HG03469 (cell line): ENCODE measurements at regions not wholly inside any gene's neighbourhood (a gene's known extent, or its start where the extent isn't known, plus 50 kb on each side); places are given as distances from the start of the nearest gene placed in this dataset.

Experiments
- ATAC-seq: cut with Tn5 transposase; IDR thresholded peaks from one replicate; pipeline ENCODE4 v1.9.1; 2021; ENCODE audit warnings: mild to moderate bottlenecking, moderate library complexity, moderate number of reproducible peaks; ENCODE audit not compliant: unreplicated experiment

- no peak for ATAC-seq
Measured at GRCh38 chr11:80911666-80912065, 1470.8 kb upstream of the TENM4 start.

- ATAC-seq: peak; percentile 49
Measured at GRCh38 chr11:80900265-80900664, 1459.4 kb upstream of the TENM4 start.

- peak; percentile 40 for ATAC-seq
Measured at GRCh38 chr11:80899381-80899780, 1458.6 kb upstream of the TENM4 start.

GRCh38 chr11:80898910-80899309 lies 1458.1 kb upstream of the TENM4 start:
- ATAC-seq: no peak

- no peak for ATAC-seq
Measured at GRCh38 chr11:80886684-80887083, 1445.9 kb upstream of the TENM4 start.

- peak; percentile 41 for ATAC-seq
Measured at GRCh38 chr11:80873310-80873999, 1432.6 kb upstream of the TENM4 start.

- no peak for ATAC-seq
Measured at GRCh38 chr11:80872116-80872728, 1431.4 kb upstream of the TENM4 start.

- ATAC-seq: no peak
Measured at GRCh38 chr11:80868831-80869230, 1428.0 kb upstream of the TENM4 start.

- ATAC-seq: no peak
Measured at GRCh38 chr11:80862011-80862410, 1421.2 kb upstream of the TENM4 start.

- no peak for ATAC-seq
Measured at GRCh38 chr11:80861193-80861592, 1420.4 kb upstream of the TENM4 start.

- ATAC-seq: no peak
Measured at GRCh38 chr11:80860632-80861031, 1419.8 kb upstream of the TENM4 start.

GRCh38 chr11:80856066-80856465 lies 1415.2 kb upstream of the TENM4 start:
- ATAC-seq: no peak

GRCh38 chr11:80855426-80855825 lies 1414.6 kb upstream of the TENM4 start:
- no peak for ATAC-seq

- ATAC-seq: peak; percentile 46
Measured at GRCh38 chr11:80849253-80849652, 1408.4 kb upstream of the TENM4 start.

GRCh38 chr11:80846979-80847378 lies 1406.1 kb upstream of the TENM4 start:
- ATAC-seq: peak; percentile 96

GRCh38 chr11:80846442-80846841 lies 1405.6 kb upstream of the TENM4 start:
- ATAC-seq: no peak

- no peak for ATAC-seq
Measured at GRCh38 chr11:80844110-80844819, 1403.4 kb upstream of the TENM4 start.

- ATAC-seq: peak; percentile 30
Measured at GRCh38 chr11:80843266-80843974, 1402.6 kb upstream of the TENM4 start.

- ATAC-seq: no peak
Measured at GRCh38 chr11:80842246-80842645, 1401.4 kb upstream of the TENM4 start.

GRCh38 chr11:80841675-80842074 lies 1400.8 kb upstream of the TENM4 start:
- no peak for ATAC-seq

- ATAC-seq: no peak
Measured at GRCh38 chr11:80838153-80838552, 1397.3 kb upstream of the TENM4 start.
